ENCODE measurements at regions not wholly inside any gene's neighbourhood (a gene's known extent, or its start where the extent isn't known, plus 50 kb on each side); places are given as distances from the start of the nearest gene placed in this dataset.

GRCh38 chr9:29220596-29221251 is 1647.4 kb upstream of the C9orf72 start:
- no peak overlapping the region for H3K14ac ChIP-seq (ENCODE audit: insufficient read depth, low read length)
- no peak for TF ChIP-seq CTCF (conservative IDR thresholded peaks at IDR 0.05)

More at GRCh38 chr9:29220596-29221251, 1647.4 kb upstream of the C9orf72 start:
- H3K4me1 Mint-ChIP-seq: peaks cover 5 to 9% of the 10 kb centered on the region in 2 experiments
- peaks cover 13% of the 10 kb centered on the region for H3K27me3 Mint-ChIP-seq (ENCODE audit: low read depth)
- Histone ChIP-seq H3K79me2 (ENCODE audit: insufficient read depth, low read length) (no peaks in the 10 kb centered on the region), H4K8ac (replicated peaks; ENCODE audit: insufficient read length, low read depth, low read length) (no peak overlapping the region), H2BK20ac (ENCODE audit: low read depth, low read length, poor library complexity, severe bottlenecking) (no peak overlapping the region), H3K4me2 (ENCODE audit: insufficient read depth, insufficient read length, low read length) (no peak overlapping the region), H4K5ac (ENCODE audit: insufficient read length, low read depth, low read length) (no peak overlapping the region), H3K79me1 (ENCODE audit: insufficient read depth, low read depth, low read length, poor library complexity, severe bottlenecking) (no peaks in the 10 kb centered on the region), H2BK5ac (ENCODE audit: insufficient read length, low read length) (no peak overlapping the region), H2BK12ac (ENCODE audit: insufficient read length, low read depth, low read length) (no peak overlapping the region), H3K56ac (ENCODE audit: insufficient read length, low read depth, low read length) (no peak overlapping the region), H3K4me1 (ENCODE audit: insufficient read depth, low read length) (0 out of 2 replicates have a peak, but pooled peaks cover 1% of the 10 kb centered on the region), H3K9ac (ENCODE audit: extremely low read depth, insufficient read length, low read length) (no peak overlapping the region), H3K27ac (ENCODE audit: insufficient read length, low read depth, low read length) (no peak overlapping the region), H3K27me3 (ENCODE audit: insufficient read depth, low read length) (no peaks in the 10 kb centered on the region; the same call in 1 of the 2 replicates), H3K23ac (ENCODE audit: insufficient read length, low read depth, low read length) (no peak overlapping the region), H3K18ac (ENCODE audit: insufficient read length, low read depth, low read length) (no peak overlapping the region), H4K20me1 (ENCODE audit: control insufficient read depth, insufficient read depth, insufficient read length) (no peaks in the 10 kb centered on the region), H3K23me2 (ENCODE audit: insufficient read length, low read depth, low read length, poor library complexity, severe bottlenecking) (no peaks in the 10 kb centered on the region), H3K9me3 (ENCODE audit: control insufficient read depth, low read depth, low read length) (no peaks in the 10 kb centered on the region), H2AK5ac (ENCODE audit: insufficient read length, low read length) (no peak overlapping the region), H3K4ac (ENCODE audit: low read depth, low read length) (no peak overlapping the region), H4K91ac (ENCODE audit: insufficient read length, low read depth, low read length) (no peak overlapping the region), H2BK120ac (ENCODE audit: low read depth, low read length, poor library complexity, severe bottlenecking) (no peak overlapping the region), H3T11ph (ENCODE audit: low read length) (no peak overlapping the region), H2AFZ (ENCODE audit: low read length) (no peak overlapping the region), H2BK15ac (ENCODE audit: low read depth, low read length) (no peak overlapping the region)
- no peak overlapping the region for H3K27ac Mint-ChIP-seq
- H3K9me3 Mint-ChIP-seq: no peaks in the 10 kb centered on the region; a peak in 1 of 5 replicates
- no CpG with 5 or more reads among the region's 2 CpGs for WGBS (ENCODE audit: extremely low coverage, insufficient read length, low lambda C conversion rate)
- no peaks in the 10 kb centered on the region for H3K36me3 Mint-ChIP-seq (ENCODE audit: insufficient read depth in 1 of 3, low read depth in 3 of 3)
- no peak for DNase-seq
- H3K4me3 Mint-ChIP-seq: no peak overlapping the region

All from H9 (cell line).